ENCODE measurements at regions not wholly inside any gene's neighbourhood (a gene's known extent, or its start where the extent isn't known, plus 50 kb on each side); places are given as distances from the start of the nearest gene placed in this dataset.

DNA sequence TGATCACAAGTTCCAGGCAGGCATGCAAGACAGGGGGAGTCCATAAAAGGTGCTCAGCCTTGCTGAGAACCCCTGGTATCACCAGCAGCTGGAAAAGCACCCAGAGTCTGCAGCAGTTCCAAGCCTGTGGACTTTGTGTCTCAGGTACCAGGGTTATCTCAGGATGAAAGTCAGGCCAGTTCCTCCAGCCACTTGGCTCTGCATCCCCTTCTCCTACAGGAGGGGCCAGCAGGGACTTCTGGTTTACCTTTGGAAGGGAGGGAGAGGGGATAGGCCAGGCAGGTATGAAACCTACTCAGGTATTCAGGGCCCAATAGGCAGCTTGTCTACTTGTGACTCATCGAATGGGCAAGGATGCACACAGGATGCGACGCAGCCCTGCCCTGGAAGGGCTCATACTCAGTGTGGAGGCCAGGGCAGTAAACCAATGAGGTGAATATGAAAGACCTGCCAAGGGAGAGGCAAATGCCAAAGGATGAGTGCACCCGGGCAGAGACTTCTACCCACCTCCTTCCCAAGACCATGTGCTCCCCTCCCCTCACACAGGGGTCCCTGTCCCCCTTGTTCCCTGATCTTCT lies 148.2 kb downstream of the SLC38A6 start:
- no peak for DNase-seq

DNA sequence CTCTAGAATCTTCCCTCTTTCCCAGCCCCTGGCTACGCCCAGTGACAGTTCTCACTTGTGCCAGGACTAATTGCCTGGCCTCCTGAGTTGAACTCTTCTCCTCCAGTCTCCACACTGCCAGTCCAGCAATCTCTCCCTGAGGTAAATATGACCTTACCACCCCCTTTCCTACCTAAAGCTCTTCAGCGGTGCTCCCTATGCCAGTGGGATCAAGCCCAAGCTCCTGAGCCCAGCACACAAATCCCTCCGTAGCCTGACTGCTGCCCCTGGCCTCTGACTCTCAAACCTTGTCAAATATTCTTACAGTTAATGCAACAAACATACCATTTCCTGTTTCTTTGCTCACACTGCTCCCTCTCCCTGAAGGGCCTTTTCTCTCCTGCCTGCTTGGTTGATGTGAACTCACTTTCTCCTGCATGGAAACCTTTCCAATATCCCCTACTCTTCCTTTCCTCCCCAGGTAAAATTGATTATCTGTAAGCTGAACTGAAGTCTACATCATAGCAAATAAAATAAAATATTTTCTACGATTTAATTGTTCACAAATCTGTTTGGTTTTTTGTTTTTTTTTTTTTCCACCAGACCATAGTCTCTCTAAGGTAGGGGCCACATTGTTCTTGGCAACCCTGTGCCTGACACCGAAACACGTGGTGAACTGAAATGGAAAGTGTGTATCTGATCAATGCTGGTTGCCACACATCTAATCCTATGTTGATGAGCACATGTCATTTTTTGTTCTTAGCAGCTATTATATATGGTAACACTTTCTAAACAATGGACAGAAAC lies 147.5 kb downstream of the SLC38A6 start:
- DNase-seq: no peak

DNA sequence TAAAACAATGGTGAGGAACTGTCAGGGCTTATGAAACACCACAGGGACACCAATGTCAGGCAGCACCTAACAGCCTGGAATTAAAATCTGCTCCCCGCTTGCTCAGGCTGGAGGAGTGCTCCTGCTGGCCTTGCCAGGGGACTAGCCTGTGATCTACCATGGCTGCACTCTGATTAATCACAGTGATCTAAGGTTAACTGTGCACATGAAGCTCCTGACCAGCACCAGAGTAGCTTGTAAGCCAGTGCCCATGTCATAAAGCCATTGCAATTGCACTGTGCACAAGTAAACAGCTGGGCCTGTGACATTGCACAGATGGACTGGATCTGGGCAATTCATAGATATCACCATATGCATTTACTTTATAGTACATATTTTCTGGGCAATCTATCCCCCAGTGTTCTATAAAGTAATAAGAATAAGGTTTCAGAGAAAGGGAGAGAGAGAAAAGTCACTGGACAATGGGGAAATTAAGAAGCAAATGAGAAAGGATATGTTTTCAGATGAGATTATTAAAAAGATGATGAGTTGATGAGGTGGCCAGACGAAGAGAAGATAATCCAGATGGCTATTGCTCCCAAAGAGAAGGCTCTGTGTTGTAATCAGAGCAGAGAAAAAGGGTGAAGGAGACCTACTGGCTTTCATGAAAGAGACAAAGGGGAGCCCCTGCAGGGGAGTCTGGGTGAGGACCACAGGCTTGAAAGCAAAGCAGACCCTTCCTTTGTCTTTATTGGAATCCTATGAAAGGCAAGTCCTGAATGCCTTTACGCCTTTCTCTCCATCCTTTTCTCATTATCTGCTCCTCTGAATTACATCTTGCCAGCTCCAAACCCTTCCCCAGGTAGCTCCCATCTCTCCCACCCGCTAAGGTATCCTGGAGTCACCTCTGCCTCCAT lies 145.8 kb downstream of the SLC38A6 start:
- DNase-seq: no peak

DNA sequence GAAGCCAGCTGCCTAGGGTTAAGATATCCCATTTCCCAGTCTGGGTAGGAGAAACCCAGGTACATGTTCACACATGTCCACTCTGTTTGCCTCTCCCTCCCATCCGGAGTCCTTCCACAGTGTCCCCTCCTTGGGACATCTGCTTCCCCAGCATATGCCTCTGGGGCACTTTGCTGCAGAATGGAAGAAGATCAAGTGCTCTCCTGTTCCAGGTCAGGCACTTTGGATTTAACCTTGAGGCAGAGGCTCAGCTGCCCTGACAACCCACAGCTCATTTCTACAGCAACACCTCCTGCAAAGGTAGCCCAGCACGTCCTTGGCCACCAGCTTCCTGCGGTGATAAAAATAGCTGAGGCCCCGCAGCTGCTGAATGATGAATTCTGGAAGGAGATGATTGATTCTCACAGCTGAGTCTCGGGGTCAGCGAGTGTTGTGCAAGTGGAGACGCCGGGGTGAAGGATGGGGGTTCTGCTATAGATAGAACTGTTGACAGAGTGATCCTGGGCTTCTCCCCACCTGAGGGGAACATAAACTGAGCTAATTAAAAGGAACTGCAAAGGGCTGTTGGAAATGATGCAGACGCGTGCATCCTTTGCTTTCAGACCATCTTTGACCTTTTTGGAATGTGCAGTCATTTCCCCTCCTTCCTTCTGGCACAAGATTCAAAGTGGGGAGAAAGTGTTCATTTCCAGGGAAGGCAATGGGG lies 145.0 kb downstream of the SLC38A6 start:
- no peak for DNase-seq

DNA sequence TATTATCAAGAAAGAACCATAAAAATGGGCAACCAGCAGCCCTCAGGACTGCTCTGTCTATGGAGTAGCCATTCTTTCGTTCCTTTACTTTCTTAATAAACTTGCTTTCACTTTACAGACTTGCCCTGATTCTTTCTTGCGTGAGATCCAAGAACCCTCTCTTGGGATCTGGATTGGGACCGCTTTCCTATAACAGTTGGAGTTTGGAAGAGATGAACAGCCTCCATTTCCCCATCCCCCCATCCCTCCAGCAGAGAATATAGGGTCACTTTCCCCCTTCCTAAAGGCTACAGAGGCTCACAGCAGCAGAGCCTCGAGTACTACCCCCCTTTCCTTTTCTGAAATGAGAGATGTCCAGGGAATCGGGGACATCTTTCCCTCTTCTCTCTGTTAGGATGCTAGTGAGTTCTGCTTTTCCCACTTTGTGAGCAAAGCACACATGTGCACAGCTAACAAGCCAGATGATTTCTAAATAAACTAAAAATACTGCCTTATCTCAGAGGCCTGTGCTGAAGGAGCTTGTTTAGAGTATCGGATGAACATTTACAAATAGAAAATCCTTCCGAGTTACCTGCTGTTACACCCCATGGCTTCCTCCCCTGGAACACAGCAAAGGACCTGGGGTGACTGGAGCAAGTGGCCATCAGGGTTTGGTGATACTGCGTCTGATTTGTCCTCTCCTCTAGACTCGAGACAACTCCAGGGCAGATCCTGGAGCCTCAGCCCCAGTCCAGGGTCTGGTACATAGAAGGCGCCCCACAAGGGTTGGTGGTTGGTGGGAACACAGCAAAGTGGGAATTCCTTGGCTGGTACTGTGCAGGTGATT lies 144.2 kb downstream of the SLC38A6 start:
- DNase-seq: no peak

DNA sequence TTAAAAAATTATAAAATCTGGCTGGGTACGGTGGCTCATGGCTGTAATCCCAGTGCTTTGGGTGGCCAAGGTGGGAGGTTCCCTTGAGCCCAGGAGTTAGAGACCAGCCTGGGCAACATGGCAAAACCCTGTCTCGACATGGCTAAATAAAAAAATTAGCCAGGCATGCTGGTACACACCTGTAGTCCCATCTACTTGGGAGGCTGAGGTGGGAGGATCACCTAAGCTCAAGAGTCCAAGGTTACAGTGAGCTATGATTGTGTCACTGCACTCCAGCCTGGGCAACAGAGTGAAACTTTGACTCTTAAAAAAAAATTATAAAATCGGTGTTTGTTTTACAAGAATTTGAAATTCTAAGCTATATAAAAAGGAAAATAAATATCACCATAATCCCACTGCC lies 141.8 kb downstream of the SLC38A6 start:
- DNase-seq: no peak

- no peak for DNase-seq
Measured at GRCh38 chr14:61121355-61121787, 140.3 kb downstream of the SLC38A6 start.

DNA sequence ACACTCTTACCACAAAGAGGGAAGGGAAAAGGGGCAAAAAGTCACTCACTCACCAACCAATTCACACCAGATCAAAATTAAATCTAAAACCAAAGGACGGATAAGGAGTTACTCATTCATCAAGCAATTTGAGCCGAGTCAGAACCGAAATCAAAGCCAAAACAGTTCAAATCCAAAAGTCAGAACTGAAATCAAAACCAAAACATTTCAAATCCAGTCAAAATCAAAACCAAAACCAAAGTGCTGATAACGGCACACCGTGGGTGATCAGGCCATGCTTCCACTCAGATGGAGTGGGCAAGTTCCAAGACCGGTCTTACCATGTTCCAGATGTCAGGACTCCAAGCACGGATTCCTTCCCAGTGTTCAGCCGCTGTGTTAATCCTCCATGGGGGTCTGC lies 139.5 kb downstream of the SLC38A6 start:
- no peak for DNase-seq

- DNase-seq: no peak
Measured at GRCh38 chr14:61119006-61119405, 138.0 kb downstream of the SLC38A6 start.

DNA sequence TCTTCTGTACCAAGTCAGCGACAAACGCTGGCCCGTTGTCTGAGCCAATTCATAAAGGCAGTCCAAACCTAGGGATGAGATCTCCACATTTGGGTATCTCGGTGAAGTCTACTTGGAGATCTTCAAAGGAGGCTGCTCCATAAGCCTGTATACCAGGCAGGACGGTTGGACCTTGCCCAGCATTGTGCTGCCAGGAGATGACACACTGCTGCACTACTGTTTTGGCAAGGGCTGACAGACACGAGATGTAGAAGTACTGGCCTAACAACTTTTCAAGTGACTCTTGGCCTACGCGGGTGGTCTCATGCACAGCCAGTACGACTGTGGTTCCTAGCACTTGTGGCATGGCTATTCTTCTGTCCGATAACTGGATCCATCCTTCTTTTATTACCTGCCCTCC lies 135.3 kb downstream of the SLC38A6 start:
- DNase-seq: no peak

DNA sequence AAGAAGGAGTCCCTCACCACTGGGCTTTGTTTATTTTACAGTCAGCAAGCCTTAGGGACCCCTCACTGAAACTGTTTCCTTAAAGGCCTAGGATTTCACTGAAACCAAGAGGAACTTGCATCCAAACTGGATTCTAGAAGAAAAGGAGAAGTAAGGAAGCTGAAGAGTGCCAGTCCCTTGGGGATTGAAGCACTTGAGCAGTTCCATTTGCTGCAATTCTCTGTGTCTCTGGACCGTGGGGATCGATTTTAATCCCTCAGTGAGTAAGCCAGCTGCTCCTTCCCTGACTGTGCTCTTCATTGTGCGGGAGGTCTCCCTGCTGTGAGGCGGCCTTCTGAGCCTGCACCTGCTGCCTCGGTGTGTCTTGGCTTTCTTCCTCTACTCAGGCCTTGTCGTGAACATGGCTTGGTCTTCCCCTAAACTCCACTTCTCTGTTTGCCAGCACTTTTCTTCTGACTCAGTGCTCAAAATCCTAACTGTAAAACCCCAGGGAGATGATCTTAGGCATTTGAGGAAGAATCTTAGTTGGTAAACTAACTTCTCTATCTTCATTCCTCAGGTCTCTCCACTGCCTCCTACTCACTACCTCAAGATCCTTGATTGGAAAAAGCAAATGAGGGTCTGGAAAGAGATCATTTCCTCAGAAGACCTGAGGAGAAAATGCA lies 132.6 kb downstream of the SLC38A6 start:
- no peak for DNase-seq

DNA sequence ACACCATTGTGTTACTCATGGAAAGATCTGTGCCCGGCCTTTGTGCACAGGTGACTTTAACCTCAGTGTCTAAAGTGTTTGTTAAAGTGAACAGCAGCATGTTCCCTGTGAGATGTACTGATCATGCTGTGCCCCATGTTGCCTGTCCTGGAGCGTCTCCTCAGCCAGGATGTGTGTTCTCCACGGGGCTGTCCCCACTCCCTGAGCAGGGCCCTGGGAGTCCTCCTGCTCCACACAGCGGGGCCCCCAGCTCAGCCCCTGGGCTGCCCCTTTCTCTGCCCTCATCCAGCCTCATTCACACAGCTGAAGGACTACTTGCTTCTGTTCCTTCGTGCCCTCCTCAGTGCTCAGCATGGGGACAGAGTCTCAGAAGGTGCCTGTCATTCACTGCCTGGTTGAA lies 131.5 kb downstream of the SLC38A6 start:
- no peak for DNase-seq

DNA sequence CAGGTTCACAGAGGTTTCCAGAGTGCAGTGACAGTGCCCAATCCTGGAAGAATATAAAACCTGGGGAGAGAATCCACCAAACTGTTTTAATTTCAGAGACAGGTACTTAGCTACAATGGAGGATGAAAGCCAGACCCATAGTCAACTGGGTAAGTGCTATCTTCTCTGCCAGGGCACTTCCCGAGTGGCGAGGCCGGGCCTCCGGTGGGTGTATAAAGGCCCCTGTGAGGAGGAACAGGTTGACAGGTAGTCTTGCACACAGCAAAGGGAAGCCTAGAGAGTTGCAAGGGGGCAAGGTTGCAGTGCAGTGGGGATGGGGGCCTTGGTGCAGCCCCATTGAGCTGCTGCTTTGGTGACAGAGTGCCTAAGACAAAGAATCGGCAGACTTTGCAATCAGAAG lies 130.7 kb downstream of the SLC38A6 start:
- DNase-seq: no peak

DNA sequence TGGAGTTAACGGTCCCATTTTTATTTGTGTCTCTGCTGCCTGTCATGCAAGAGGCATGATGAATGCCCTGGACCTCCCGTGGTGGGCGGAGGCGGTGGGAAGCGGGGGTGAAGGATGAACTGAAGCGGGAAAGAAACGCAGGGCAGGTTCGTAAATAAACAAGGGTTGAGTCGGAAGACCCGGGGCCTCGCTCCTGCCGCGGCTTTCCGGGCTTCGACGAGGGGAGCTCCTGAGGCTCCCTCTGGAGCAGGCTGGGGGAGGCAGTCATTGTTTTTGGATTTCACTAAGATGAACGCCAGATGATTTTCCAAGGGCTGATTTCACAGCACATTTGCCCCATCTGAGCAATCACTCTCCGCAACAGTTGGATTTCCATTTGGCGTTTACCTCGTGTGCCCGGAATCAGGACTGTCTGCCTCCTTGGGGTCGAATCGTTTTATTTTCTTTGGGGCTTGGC lies 130.2 kb downstream of the SLC38A6 start:
- no peak for DNase-seq

- no peak for DNase-seq
Measured at GRCh38 chr14:61110316-61111082, 129.5 kb downstream of the SLC38A6 start.

- DNase-seq: no peak
Measured at GRCh38 chr14:61109288-61109687, 128.2 kb downstream of the SLC38A6 start.

DNA sequence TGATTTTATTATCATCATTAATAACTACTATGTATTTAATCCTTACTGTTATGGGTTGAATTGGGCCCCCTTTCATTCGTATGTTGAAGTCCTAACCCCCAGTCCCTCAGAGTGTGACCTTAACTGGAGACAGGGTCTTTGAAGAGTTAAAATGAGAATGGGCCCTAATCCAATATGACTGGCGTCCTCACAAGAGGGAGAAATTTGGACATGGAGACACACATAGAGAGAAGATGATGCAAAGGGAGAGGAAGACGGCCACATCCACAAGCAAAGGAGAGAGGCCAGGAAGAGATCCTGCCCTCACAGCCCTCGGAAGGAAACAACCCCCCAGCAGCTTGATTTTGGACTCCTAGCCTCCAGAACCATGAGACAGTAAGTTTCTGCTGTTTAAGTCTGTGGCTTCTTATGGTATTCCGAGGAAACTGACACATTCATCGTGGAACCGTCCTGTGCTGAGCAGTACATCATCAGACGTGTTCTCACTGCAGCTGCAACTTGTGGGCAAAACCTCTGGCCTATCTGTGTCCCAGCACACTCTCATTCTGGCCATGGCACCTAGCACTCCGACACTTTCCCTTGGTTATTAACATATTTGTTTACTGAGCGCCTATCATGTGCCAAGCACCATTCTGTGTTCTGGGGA lies 127.6 kb downstream of the SLC38A6 start:
- no peak for DNase-seq

DNA sequence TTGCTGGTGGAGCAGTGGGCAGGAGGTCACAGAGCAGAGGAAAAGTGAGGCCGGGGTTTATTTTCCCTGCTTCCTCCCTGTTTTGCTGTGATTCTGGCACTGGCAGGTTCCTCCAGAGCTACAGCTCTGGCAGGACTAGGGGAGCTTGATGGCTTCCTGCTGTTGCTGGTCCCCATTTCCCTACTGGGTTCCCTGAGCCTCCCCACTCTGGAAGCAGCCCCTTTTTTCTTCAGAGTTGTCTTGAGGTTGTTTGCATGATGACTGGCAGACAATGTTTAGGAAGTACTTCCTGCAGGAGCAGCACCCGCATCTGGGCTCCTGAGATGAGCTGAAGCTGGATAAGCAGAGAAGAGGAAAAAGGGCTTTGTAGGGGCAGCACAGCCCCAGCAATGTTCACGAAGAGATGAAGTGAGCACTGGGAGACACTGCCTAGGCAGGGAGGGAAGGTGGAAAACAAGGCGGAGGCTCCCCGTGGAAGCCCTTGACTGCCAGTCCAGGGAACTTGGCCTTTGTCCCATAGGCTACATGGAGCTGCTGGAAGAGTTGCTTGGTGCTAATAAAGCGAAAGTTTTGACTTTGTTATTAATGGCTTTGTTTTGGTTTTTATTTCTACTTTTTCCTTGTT lies 126.9 kb downstream of the SLC38A6 start:
- DNase-seq: no peak

- no peak for DNase-seq
Measured at GRCh38 chr14:61106959-61107641, 126.1 kb downstream of the SLC38A6 start.

Data from activated naive CD4-positive, alpha-beta T cell treated with anti-CD3 and anti-CD28 coated beads, Interleukin-2, amount 50 U/mL, for 16 hours (primary cell).